Natural killer cell (primary cell): ENCODE measurements at regions not wholly inside any gene's neighbourhood (a gene's known extent, or its start where the extent isn't known, plus 50 kb on each side); places are given as distances from the start of the nearest gene placed in this dataset.
"Not testable (repeated sequence)": the region's sequence is repeated elsewhere in the genome, so short reads cannot be mapped to it uniquely, and the experiment has no call there.

Experiments
- ATAC-seq, 3 donors: fragments of 150-1000 bp in 2 of 3; fragments of 200-7000 bp in 1 of 3; cut with Tn5 transposase; 1 replicate in 1 of 3; 2 replicates in 2 of 3; pipeline ENCODE4 v1.10.0; 2021; ENCODE audit warnings: mild to moderate bottlenecking in 2 of 3, moderate library complexity in 2 of 3
- DNase-seq, 2 donors: peaks; one replicate each; pipeline versions ENCODE4 v3.0.0 to v3.0.0-alpha.2; 2013 to 2021; ENCODE audit warnings: mixed read lengths in 1 of 2
- H3K27ac ChIP-seq: one replicate; pipeline ENCODE4 v1.5.1; 2013; ENCODE audit warnings: mild to moderate bottlenecking, low read length
- H3K27me3 ChIP-seq: one replicate; pipeline ENCODE4 v1.6.1; 2013; ENCODE audit warnings: low read length; ENCODE audit not compliant: control insufficient read depth, insufficient read depth
- H3K36me3 ChIP-seq: one replicate; pipeline ENCODE4 v1.6.1; 2013; ENCODE audit warnings: low read length; ENCODE audit not compliant: control insufficient read depth, insufficient read depth
- H3K4me1 ChIP-seq: one replicate; pipeline ENCODE4 v1.6.1; 2013; ENCODE audit warnings: low read length; ENCODE audit not compliant: control insufficient read depth, insufficient read depth
- H3K4me3 ChIP-seq: one replicate; pipeline ENCODE4 v1.5.1; 2013; ENCODE audit warnings: low read length
- H3K9me3 ChIP-seq: one replicate; pipeline ENCODE4 v1.6.1; 2013; ENCODE audit warnings: low read length; ENCODE audit not compliant: control insufficient read depth, insufficient read depth
- H3K27ac Mint-ChIP-seq, 2 donors: one replicate each; pipeline ENCODE4 v1.8.0; 2022; ENCODE audit warnings: mild to moderate bottlenecking in 2 of 2, mixed read lengths in 2 of 2, moderate library complexity in 1 of 2
- H3K27me3 Mint-ChIP-seq, 2 donors: one replicate each; pipeline ENCODE4 v1.8.0; 2022; ENCODE audit warnings: low read depth in 2 of 2, mixed read lengths in 2 of 2
- H3K36me3 Mint-ChIP-seq: one replicate; pipeline ENCODE4 v1.8.0; 2022; ENCODE audit warnings: mixed read lengths
- H3K4me1 Mint-ChIP-seq, 2 donors: one replicate each; pipeline ENCODE4 v1.8.0; 2022; ENCODE audit warnings: mixed read lengths in 2 of 2
- H3K4me3 Mint-ChIP-seq: one replicate; pipeline ENCODE4 v1.8.0; 2022; ENCODE audit warnings: mild to moderate bottlenecking, moderate library complexity, mixed read lengths
- H3K9me3 Mint-ChIP-seq, 2 donors: one replicate each; pipeline ENCODE4 v1.8.0; 2022; ENCODE audit warnings: mixed read lengths in 2 of 2
- WGBS: methylation state at CpG from one replicate; pipeline ENCODE4 v1.1.7; 2013; ENCODE audit warnings: missing lambda C conversion rate; ENCODE audit not compliant: insufficient coverage; 5-methylcytosine and 5-hydroxymethylcytosine counted together
- intact Hi-C: fragments of 100-400 bp; cut with micrococcal nuclease; formaldehyde crosslinking; loops from one replicate; pipeline ENCODE4 v1.14.2; 2022
- TF ChIP-seq, protein P1 (sequence below): fragments of 200-600 bp; IDR thresholded peaks from one replicate; pipeline ENCODE4 v1.8.0; 2022; ENCODE audit warnings: antibody characterized with exemption

DNA sequence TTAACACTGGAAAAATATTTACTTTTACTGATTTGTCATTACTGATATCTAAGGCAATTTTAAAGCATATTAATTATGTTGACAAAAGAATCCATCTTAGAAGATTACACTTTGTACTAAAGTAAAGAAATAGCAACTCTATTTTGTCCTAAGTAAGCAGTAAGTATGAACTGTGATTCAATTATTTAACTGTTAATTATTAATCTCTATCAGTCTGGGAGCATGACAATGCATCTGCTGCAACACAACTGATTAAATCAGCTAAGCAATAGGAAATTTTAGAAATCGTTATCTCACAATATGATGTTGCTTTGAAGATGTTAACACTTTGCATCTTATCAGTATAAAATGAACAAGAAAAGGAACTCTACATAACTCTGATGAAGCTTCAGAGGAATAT, 172.3 kb downstream of the DPY19L2 start:
- no peaks in the 10 kb centered on the region for H3K27me3 Mint-ChIP-seq
- Histone ChIP-seq H3K27me3 (no peaks in the 10 kb centered on the region), H3K4me1 (no peaks in the 10 kb centered on the region), H3K4me3 (no peak overlapping the region), H3K36me3 (no peaks in the 10 kb centered on the region), H3K27ac (no peak overlapping the region), H3K9me3 (no peaks in the 10 kb centered on the region)
- H3K36me3 Mint-ChIP-seq, result no peaks in the 10 kb centered on the region
- peaks cover 11 to 14% of the 10 kb centered on the region in 2 donors for H3K9me3 Mint-ChIP-seq
- TF ChIP-seq, protein P1, sequence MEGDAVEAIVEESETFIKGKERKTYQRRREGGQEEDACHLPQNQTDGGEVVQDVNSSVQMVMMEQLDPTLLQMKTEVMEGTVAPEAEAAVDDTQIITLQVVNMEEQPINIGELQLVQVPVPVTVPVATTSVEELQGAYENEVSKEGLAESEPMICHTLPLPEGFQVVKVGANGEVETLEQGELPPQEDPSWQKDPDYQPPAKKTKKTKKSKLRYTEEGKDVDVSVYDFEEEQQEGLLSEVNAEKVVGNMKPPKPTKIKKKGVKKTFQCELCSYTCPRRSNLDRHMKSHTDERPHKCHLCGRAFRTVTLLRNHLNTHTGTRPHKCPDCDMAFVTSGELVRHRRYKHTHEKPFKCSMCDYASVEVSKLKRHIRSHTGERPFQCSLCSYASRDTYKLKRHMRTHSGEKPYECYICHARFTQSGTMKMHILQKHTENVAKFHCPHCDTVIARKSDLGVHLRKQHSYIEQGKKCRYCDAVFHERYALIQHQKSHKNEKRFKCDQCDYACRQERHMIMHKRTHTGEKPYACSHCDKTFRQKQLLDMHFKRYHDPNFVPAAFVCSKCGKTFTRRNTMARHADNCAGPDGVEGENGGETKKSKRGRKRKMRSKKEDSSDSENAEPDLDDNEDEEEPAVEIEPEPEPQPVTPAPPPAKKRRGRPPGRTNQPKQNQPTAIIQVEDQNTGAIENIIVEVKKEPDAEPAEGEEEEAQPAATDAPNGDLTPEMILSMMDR, result no peak
- H3K27ac Mint-ChIP-seq, result no peak overlapping the region
- H3K4me3 Mint-ChIP-seq, result no peak overlapping the region
- no CpG with 5 or more reads among the region's 1 CpG for WGBS
- ATAC-seq, result no peak
- intact Hi-C loops, result no loop called here
- no peaks in the 10 kb centered on the region for H3K4me1 Mint-ChIP-seq
- DNase-seq, result no peak

DNA sequence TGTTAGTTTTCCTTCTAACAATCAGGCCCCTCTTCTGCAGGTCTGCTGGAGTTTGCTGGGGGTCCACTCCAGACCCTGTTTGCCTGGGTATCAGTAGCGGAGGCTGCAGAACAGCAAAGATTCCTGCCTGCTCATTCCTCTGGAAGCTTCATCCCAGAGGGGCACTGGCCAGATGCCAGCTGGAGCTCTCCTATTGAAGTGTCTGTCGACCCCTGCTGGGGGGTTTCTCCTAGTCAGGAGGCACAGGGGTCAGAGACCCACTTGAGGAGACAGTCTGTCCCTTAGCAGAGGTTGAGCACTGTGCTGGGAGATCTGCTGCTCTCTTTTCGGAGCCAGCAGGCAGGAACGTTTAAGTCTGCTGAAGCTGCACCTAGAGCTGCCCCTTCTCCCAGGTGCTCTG, 174.9 kb downstream of the DPY19L2 start:
- H3K36me3 ChIP-seq, DNase-seq, H3K27ac Mint-ChIP-seq, H3K27ac ChIP-seq, H3K4me3 Mint-ChIP-seq, intact Hi-C loops, H3K27me3 ChIP-seq, H3K4me1 Mint-ChIP-seq, H3K4me3 ChIP-seq, ATAC-seq, H3K27me3 Mint-ChIP-seq, H3K9me3 ChIP-seq, H3K4me1 ChIP-seq, H3K36me3 Mint-ChIP-seq: not testable (repeated sequence)
- 85% methylated on average over 4 of the region's 4 CpGs for WGBS
- H3K9me3 Mint-ChIP-seq, result peaks cover 10 to 18% of the 10 kb centered on the region in 2 donors

DNA sequence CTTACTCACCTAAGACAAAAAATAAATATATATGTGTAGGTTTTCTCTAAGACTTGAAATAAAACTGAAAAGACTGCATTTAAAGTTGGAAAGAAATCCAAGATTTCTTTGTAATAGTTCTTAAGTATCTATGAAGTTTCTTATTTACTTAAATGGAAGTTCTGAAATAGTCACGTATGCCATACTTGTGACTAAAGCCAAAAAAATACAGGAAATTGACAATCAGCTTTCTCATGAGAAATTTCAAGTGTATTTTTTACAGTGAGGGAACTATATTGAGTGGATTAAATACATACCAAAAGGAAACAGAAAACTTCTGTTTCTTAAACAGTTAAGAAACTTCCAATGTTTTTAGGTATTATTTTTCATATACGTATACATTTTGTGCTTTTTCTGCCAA, 188.1 kb downstream of the DPY19L2 start:
- no peaks in the 10 kb centered on the region for H3K4me1 ChIP-seq
- no peak overlapping the region for H3K4me3 ChIP-seq
- Mint-ChIP-seq H3K36me3 (no peaks in the 10 kb centered on the region), H3K4me1 (no peaks in the 10 kb centered on the region), H3K4me3 (no peak overlapping the region), H3K9me3 (peaks cover 0 to 5% of the 10 kb centered on the region in 2 donors), H3K27me3 (no peaks in the 10 kb centered on the region), H3K27ac (no peak overlapping the region)
- intact Hi-C loops, result no loop called here
- no peaks in the 10 kb centered on the region for H3K9me3 ChIP-seq
- WGBS, result no CpG with 5 or more reads among the region's 2 CpGs
- H3K27me3 ChIP-seq, result no peaks in the 10 kb centered on the region
- no peaks in the 10 kb centered on the region for H3K36me3 ChIP-seq
- ATAC-seq (no peak), DNase-seq (no peak)
- TF ChIP-seq, protein P1, result no peak
- no peak overlapping the region for H3K27ac ChIP-seq

DNA sequence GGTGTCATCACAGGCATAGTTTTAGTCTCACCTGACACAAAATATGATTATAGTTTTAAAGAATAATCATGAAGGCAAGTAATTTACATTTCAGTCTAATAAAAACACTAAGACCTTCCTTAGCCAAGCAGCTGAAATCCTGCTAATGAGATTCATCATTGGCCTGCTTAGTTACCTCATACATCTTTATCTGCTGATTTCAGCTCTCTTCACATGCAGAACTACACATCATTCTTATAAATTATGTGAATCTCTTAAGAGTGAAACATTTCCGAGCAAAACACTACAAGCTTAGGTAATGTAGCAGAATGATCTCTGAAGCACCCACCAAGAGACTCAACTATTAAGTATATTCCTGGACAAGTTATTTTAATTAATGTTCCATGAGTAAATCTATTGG, 198.1 kb downstream of the DPY19L2 start:
- no peaks in the 10 kb centered on the region for H3K36me3 ChIP-seq
- no peaks in the 10 kb centered on the region for H3K27me3 ChIP-seq
- no peaks in the 10 kb centered on the region for H3K9me3 ChIP-seq
- no peak overlapping the region for H3K27ac ChIP-seq
- H3K4me1 Mint-ChIP-seq, result no peaks in the 10 kb centered on the region
- H3K4me3 Mint-ChIP-seq, result no peak overlapping the region
- no peak overlapping the region for H3K4me3 ChIP-seq
- peaks cover 6 to 11% of the 10 kb centered on the region in 2 donors for H3K9me3 Mint-ChIP-seq
- TF ChIP-seq, protein P1, result no peak
- DNase-seq (no peak), ATAC-seq (no peak)
- intact Hi-C loops, result no loop called here
- H3K4me1 ChIP-seq, result no peaks in the 10 kb centered on the region
- H3K27me3 Mint-ChIP-seq, result no peaks in the 10 kb centered on the region
- H3K36me3 Mint-ChIP-seq, result no peaks in the 10 kb centered on the region
- no CpG with 5 or more reads among the region's 1 CpG for WGBS
- H3K27ac Mint-ChIP-seq, result no peak overlapping the region
